ENCODE measurements at regions not wholly inside any gene's neighbourhood (a gene's known extent, or its start where the extent isn't known, plus 50 kb on each side); places are given as distances from the start of the nearest gene placed in this dataset.

- TF ChIP-seq CTCF (IDR thresholded peaks at IDR 0.05) (no peak), POLR2A (IDR thresholded peaks at IDR 0.05) (no peak)
These were observed 1313.1 kb downstream of the CDH11 start for GRCh38 chr16:63808730-63809129.

All from uterus (tissue), 2 donors.